B cell (primary cell): ENCODE measurements at regions not wholly inside any gene's neighbourhood (a gene's known extent, or its start where the extent isn't known, plus 50 kb on each side); places are given as distances from the start of the nearest gene placed in this dataset.

Experiments used
- ATAC-seq: fragments of 200-7000 bp; cut with Tn5 transposase; one replicate; pipeline ENCODE4 v1.10.0; 2021; ENCODE audit warnings: low read depth, mild to moderate bottlenecking, moderate number of reproducible peaks, moderate library complexity
- CTCF ChIA-PET: fragments of 350-600 bp; sonication (Branson Sonifier 250); formaldehyde crosslinking; loops from one replicate; lab custom pipeline; 2021; ENCODE audit warnings: antibody characterized with exemption, inconsistent platforms; lab: Charles Lee
- POLR2A ChIA-PET: fragments of 350-600 bp; sonication (Branson Sonifier 250); formaldehyde crosslinking; loops from one replicate; lab custom pipeline; 2021; ENCODE audit warnings: antibody characterized with exemption; lab: Charles Lee
- DNase-seq: peaks from one replicate; pipeline ENCODE4 v3.0.0; 2013
- H2AFZ ChIP-seq: 2 replicates; pipeline ENCODE4 v1.6.1; 2012; ENCODE audit warnings: mild to moderate bottlenecking, low read depth, low read length; ENCODE audit not compliant: insufficient read depth, poor library complexity, severe bottlenecking
- H3K27ac ChIP-seq, 2 donors: 1 replicate in 1 of 2; 2 replicates in 1 of 2; pipeline ENCODE4 v1.5.1; 2012 to 2013; ENCODE audit warnings: low read length in 2 of 2, mild to moderate bottlenecking in 2 of 2, moderate library complexity in 1 of 2
- H3K27me3 ChIP-seq, 4 experiments: fragments of 200-600 bp in 1 of 4; sonication (generic) in 1 of 4; replicated peaks in 1 of 4; 1 replicate in 2 of 4; 2 replicates in 2 of 4; pipeline versions ENCODE4 v1.6.1 to v1.7.0; 2013 to 2016; ENCODE audit warnings: low read length in 3 of 4, mild to moderate bottlenecking in 2 of 4, mixed read lengths in 1 of 4, moderate library complexity in 1 of 4; ENCODE audit not compliant: insufficient read depth in 4 of 4, control insufficient read depth in 3 of 4; ENCODE audit errors: control extremely low read depth in 1 of 4
- H3K36me3 ChIP-seq, 2 experiments: replicated peaks in 1 of 2; 1 replicate in 1 of 2; 2 replicates in 1 of 2; pipeline versions ENCODE4 v1.6.1 to v1.7.1; 2013; ENCODE audit warnings: low read length in 1 of 2; ENCODE audit not compliant: insufficient read depth in 2 of 2, control insufficient read depth in 1 of 2; ENCODE audit errors: control extremely low read depth in 1 of 2, extremely low read depth in 1 of 2
- H3K4me1 ChIP-seq, 2 donors: fragments of 200-600 bp in 1 of 2; sonication (generic) in 1 of 2; 1 replicate in 1 of 2; 2 replicates in 1 of 2; pipeline versions ENCODE4 v1.5.1 to v1.6.1; 2013 to 2017; ENCODE audit warnings: low read length in 2 of 2; ENCODE audit not compliant: control insufficient read depth in 2 of 2, insufficient read depth in 2 of 2
- H3K4me2 ChIP-seq: replicated peaks from 2 replicates; pipeline ENCODE3; 2012; ENCODE audit warnings: mild to moderate bottlenecking, low read depth, low read length; ENCODE audit not compliant: poor library complexity, severe bottlenecking
- H3K4me3 ChIP-seq, 5 experiments: fragments of 200-600 bp in 1 of 5; sonication (generic) in 1 of 5; 1 replicate in 3 of 5; 2 replicates in 2 of 5; pipeline versions ENCODE4 v1.5.1 to v1.7.0; 2011 to 2016; ENCODE audit warnings: low read length in 4 of 5, mild to moderate bottlenecking in 4 of 5, low read depth in 2 of 5, control low read depth in 1 of 5, moderate library complexity in 1 of 5; ENCODE audit not compliant: insufficient read depth in 1 of 5; ENCODE audit errors: control extremely low read depth in 1 of 5, extremely low read depth in 1 of 5
- H3K79me2 ChIP-seq: fragments of 200-600 bp; sonication (generic); one replicate; pipeline ENCODE4 v1.6.0; 2016; ENCODE audit warnings: low read length; ENCODE audit not compliant: control insufficient read depth, insufficient read depth
- H3K9ac ChIP-seq: fragments of 200-600 bp; sonication (generic); 2 replicates; pipeline ENCODE4 v1.6.1; 2017; ENCODE audit warnings: mild to moderate bottlenecking, low read length, moderate library complexity
- H3K9me3 ChIP-seq, 3 donors: one replicate each; pipeline versions ENCODE4 v1.6.1 to v1.7.1; 2013; ENCODE audit warnings: low read length in 2 of 3; ENCODE audit not compliant: control insufficient read depth in 2 of 3, insufficient read depth in 1 of 3; ENCODE audit errors: control extremely low read depth in 1 of 3
- H4K20me1 ChIP-seq: 2 replicates; pipeline ENCODE4 v1.6.0; 2012; ENCODE audit warnings: mild to moderate bottlenecking, low read length; ENCODE audit not compliant: insufficient read depth, control insufficient read depth, poor library complexity, severe bottlenecking
- H3K27ac Mint-ChIP-seq: one replicate; pipeline ENCODE4 v1.8.0; 2021; ENCODE audit warnings: mixed read lengths
- H3K27me3 Mint-ChIP-seq: one replicate; pipeline ENCODE4 v1.8.0; 2021; ENCODE audit warnings: mixed read lengths
- H3K4me1 Mint-ChIP-seq: one replicate; pipeline ENCODE4 v1.8.0; 2021; ENCODE audit warnings: mixed read lengths
- H3K4me3 Mint-ChIP-seq: one replicate; pipeline ENCODE4 v1.8.0; 2021; ENCODE audit warnings: mixed read lengths
- H3K9me3 Mint-ChIP-seq: one replicate; pipeline ENCODE4 v1.8.0; 2022; ENCODE audit warnings: mixed read lengths; ENCODE audit not compliant: insufficient read depth
- EZH2 ChIP-seq: IDR thresholded peaks from 2 replicates; pipeline ENCODE4 v1.6.1; 2012; ENCODE audit warnings: borderline replicate concordance, low read depth, mild to moderate bottlenecking, moderate library complexity, low read length; ENCODE audit not compliant: insufficient read depth, poor library complexity, severe bottlenecking
- WGBS: methylation state at CpG from one replicate; pipeline ENCODE4 v1.1.5; 2013; ENCODE audit warnings: missing lambda C conversion rate; ENCODE audit not compliant: insufficient coverage; 5-methylcytosine and 5-hydroxymethylcytosine counted together
- intact Hi-C: fragments of 100-400 bp; cut with micrococcal nuclease; formaldehyde crosslinking; loops from one replicate; pipeline ENCODE4 v1.10.0; 2022
- TF ChIP-seq, protein P1 (sequence below): fragments of 200-600 bp; IDR thresholded peaks from one replicate; pipeline ENCODE4 v1.8.0; 2022; ENCODE audit warnings: antibody characterized with exemption, mild to moderate bottlenecking

- Histone ChIP-seq H3K9ac (no peak overlapping the region), H3K4me2 (peak overlapping the region; percentile 67), H3K27me3 (no peaks in the 10 kb centered on the region), H4K20me1 (no peaks in the 10 kb centered on the region), H2AFZ (peak overlapping the region; percentile 12), H3K27ac (peak overlapping the region; percentile 52 to 74), H3K36me3 (no peaks in the 10 kb centered on the region), H3K9me3 (no peaks in the 10 kb centered on the region), H3K79me2 (no peaks in the 10 kb centered on the region), H3K4me3 (no peak overlapping the region), H3K4me1 (peaks cover 50 to 51% of the 10 kb centered on the region in 2 donors)
- H3K27me3 Mint-ChIP-seq = no peaks in the 10 kb centered on the region
- peak overlapping the region; percentile 82 for H3K27ac Mint-ChIP-seq
- no peak for ATAC-seq
- H3K9me3 Mint-ChIP-seq = no peaks in the 10 kb centered on the region
- peak overlapping the region; percentile 66 for H3K4me3 Mint-ChIP-seq
- peak; percentile 15 for DNase-seq
- CTCF ChIA-PET = interaction anchor here (1.4 kb wide), 1 partner anchor 285 kb away, joined by 7 read pairs; no protein-coding TSS in a partner anchor
- intact Hi-C loops = loop anchor here (5.0 to 10.0 kb wide), 4 partner anchors 76 to 332 kb away; no protein-coding TSS in a partner anchor
- 80% methylated on average over 1 of the region's 1 CpG for WGBS
- POLR2A ChIA-PET = interaction anchor here (0.6 kb wide), 1 partner anchor 241 kb away, joined by 3 read pairs; no protein-coding TSS in a partner anchor
- peaks cover 56% of the 10 kb centered on the region for H3K4me1 Mint-ChIP-seq
- TF ChIP-seq, protein P1, sequence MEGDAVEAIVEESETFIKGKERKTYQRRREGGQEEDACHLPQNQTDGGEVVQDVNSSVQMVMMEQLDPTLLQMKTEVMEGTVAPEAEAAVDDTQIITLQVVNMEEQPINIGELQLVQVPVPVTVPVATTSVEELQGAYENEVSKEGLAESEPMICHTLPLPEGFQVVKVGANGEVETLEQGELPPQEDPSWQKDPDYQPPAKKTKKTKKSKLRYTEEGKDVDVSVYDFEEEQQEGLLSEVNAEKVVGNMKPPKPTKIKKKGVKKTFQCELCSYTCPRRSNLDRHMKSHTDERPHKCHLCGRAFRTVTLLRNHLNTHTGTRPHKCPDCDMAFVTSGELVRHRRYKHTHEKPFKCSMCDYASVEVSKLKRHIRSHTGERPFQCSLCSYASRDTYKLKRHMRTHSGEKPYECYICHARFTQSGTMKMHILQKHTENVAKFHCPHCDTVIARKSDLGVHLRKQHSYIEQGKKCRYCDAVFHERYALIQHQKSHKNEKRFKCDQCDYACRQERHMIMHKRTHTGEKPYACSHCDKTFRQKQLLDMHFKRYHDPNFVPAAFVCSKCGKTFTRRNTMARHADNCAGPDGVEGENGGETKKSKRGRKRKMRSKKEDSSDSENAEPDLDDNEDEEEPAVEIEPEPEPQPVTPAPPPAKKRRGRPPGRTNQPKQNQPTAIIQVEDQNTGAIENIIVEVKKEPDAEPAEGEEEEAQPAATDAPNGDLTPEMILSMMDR = no peak
- no peak for TF ChIP-seq EZH2
Observed at GRCh38 chr9:99516657-99517049, 294.6 kb downstream of the SEC61B start.

- no peak for ATAC-seq
- POLR2A ChIA-PET = no interaction called here
- Mint-ChIP-seq H3K9me3 (no peaks in the 10 kb centered on the region), H3K4me1 (no peaks in the 10 kb centered on the region), H3K4me3 (no peak overlapping the region), H3K27ac (no peak overlapping the region), H3K27me3 (no peaks in the 10 kb centered on the region)
- no peaks in the 10 kb centered on the region for H3K9me3 ChIP-seq
- no CpG with 5 or more reads among the region's 1 CpG for WGBS
- no peak overlapping the region for H3K4me3 ChIP-seq
- no peak for TF ChIP-seq EZH2
- TF ChIP-seq, protein P1 = no peak
- no peaks in the 10 kb centered on the region for H3K27me3 ChIP-seq
- no peaks in the 10 kb centered on the region for H3K36me3 ChIP-seq
- DNase-seq = no peak
- no peak overlapping the region for H3K27ac ChIP-seq
- H3K9ac ChIP-seq = no peak overlapping the region
- CTCF ChIA-PET = no interaction called here
- H3K79me2 ChIP-seq = no peaks in the 10 kb centered on the region
- no peak overlapping the region for H2AFZ ChIP-seq
- H3K4me1 ChIP-seq = no peaks in the 10 kb centered on the region
- no peak overlapping the region for H3K4me2 ChIP-seq
- intact Hi-C loops = no loop called here
- H4K20me1 ChIP-seq = no peaks in the 10 kb centered on the region
Observed at GRCh38 chr9:99523838-99524237, 297.8 kb upstream of the NR4A3 start.
